HepG2 (cell line): ENCODE measurements at regions not wholly inside any gene's neighbourhood (a gene's known extent, or its start where the extent isn't known, plus 50 kb on each side); places are given as distances from the start of the nearest gene placed in this dataset.

Experiments used
- ATAC-seq: fragments of 200-7000 bp; cut with Tn5 transposase; 3 replicates; pipeline ENCODE4 v1.9.1; 2020; ENCODE audit warnings: mild to moderate bottlenecking, moderate library complexity
- BruUV-seq: library from RNA; stranded (reverse); fragments of 400-500 nt; replicated peaks from 2 replicates; lab custom pipeline; 2021; lab: Mats Ljungman, UMichigan
- CTCF ChIA-PET: fragments of 300-600 bp; formaldehyde crosslinking; extraction: SDS; loops from one replicate; lab custom pipeline; 2021; ENCODE audit warnings: low total read pairs, inconsistent platforms, low intra/inter-chr PET ratio; lab: Yijun Ruan, JAX
- POLR2A ChIA-PET: fragments of 350-600 bp; sonication (Branson Sonifier 250); formaldehyde crosslinking; loops from one replicate; lab custom pipeline; 2020; ENCODE audit warnings: antibody characterized with exemption, inconsistent platforms; lab: Yijun Ruan, JAX
- DNase-seq: peaks from one replicate; pipeline ENCODE4 v3.0.0-alpha.2; 2015; ENCODE audit warnings: low spot score
- FAIRE-seq: peaks from 3 replicates; lab custom pipeline; 2011; peaks lifted over from hg19 to GRCh38; lab: Jason Lieb, UNC
- H2AFZ ChIP-seq: one replicate; pipeline ENCODE4 v1.6.1; 2011; ENCODE audit warnings: low read length, inconsistent platforms
- H3K27ac ChIP-seq: fragments of 300-600 bp; 3 replicates; pipeline ENCODE4 v1.8.0; 2011; ENCODE audit warnings: mixed run types, mild to moderate bottlenecking, mixed read lengths, low read length, inconsistent platforms; ENCODE audit not compliant: insufficient read depth; ENCODE audit errors: extremely low read length
- H3K27me3 ChIP-seq, 2 experiments: fragments of 200-600 bp in 1 of 2; 2 replicates in 1 of 2; 3 replicates in 1 of 2; pipeline versions ENCODE4 v1.6.0 to v1.8.0; 2011; ENCODE audit warnings: low read length in 2 of 2, mild to moderate bottlenecking in 2 of 2, moderate library complexity in 2 of 2, inconsistent platforms in 1 of 2; ENCODE audit not compliant: insufficient read depth in 2 of 2, control insufficient read depth in 1 of 2
- H3K36me3 ChIP-seq, 2 experiments: fragments of 200-600 bp in 1 of 2; replicated peaks in 1 of 2; 2 replicates in 1 of 2; 3 replicates in 1 of 2; pipeline versions ENCODE4 v1.5.1 to v1.8.0; 2011; ENCODE audit warnings: low read length in 2 of 2, inconsistent platforms in 1 of 2; ENCODE audit not compliant: insufficient read depth in 2 of 2, control insufficient read depth in 1 of 2
- H3K4me1 ChIP-seq: 2 replicates; pipeline ENCODE4 v1.5.1; 2012; ENCODE audit warnings: low read length, inconsistent platforms; ENCODE audit not compliant: insufficient read depth
- H3K4me2 ChIP-seq: 2 replicates; pipeline ENCODE4 v1.6.0; 2011; ENCODE audit warnings: low read depth, low read length, inconsistent platforms
- H3K4me3 ChIP-seq, 3 experiments: fragments of 200-600 bp in 1 of 3; sonication (generic), shearing (Covaris generic) in 1 of 3; replicated peaks in 1 of 3; 2 replicates each; pipeline ENCODE4 v1.5.1; 2011 to 2016; ENCODE audit warnings: low read length in 3 of 3, inconsistent platforms in 2 of 3, low read depth in 2 of 3, mild to moderate bottlenecking in 2 of 3, control low read depth in 1 of 3, mixed read lengths in 1 of 3; ENCODE audit not compliant: insufficient read depth in 1 of 3
- H3K79me2 ChIP-seq: one replicate; pipeline ENCODE4 v1.6.1; 2011; ENCODE audit warnings: low read length, inconsistent platforms; ENCODE audit not compliant: insufficient read depth
- H3K9ac ChIP-seq: 2 replicates; pipeline ENCODE4 v1.6.0; 2011; ENCODE audit warnings: mild to moderate bottlenecking, low read depth, low read length, inconsistent platforms; ENCODE audit not compliant: insufficient read depth
- H3K9me3 ChIP-seq: 2 replicates; pipeline ENCODE4 v1.5.1; 2012; ENCODE audit warnings: mild to moderate bottlenecking, low read length
- H4K20me1 ChIP-seq: 2 replicates; pipeline ENCODE4 v1.6.0; 2011; ENCODE audit warnings: inconsistent platforms, mild to moderate bottlenecking, low read length, moderate library complexity; ENCODE audit not compliant: insufficient read depth
- CEBPG ChIP-seq: IDR thresholded peaks from 2 replicates; pipeline ENCODE4 v1.6.1; 2016
- EP300 ChIP-seq, 3 experiments: sonication (generic) in 1 of 3; formaldehyde crosslinking in 1 of 3; IDR thresholded peaks; 2 replicates each; pipeline versions ENCODE4 v1.5.1 to v1.6.1; 2011 to 2020; ENCODE audit warnings: low read depth in 2 of 3, low read length in 2 of 3, borderline replicate concordance in 1 of 3, improper control_type of control experiment in 1 of 3, mild to moderate bottlenecking in 1 of 3, missing genetic modification reagents in 1 of 3, moderate library complexity in 1 of 3
- FOXO1 ChIP-seq: sonication (generic); formaldehyde crosslinking; IDR thresholded peaks from 2 replicates; pipeline ENCODE4 v1.4.0; 2020; ENCODE audit warnings: missing genetic modification reagents
- HES4 ChIP-seq: sonication (generic); formaldehyde crosslinking; IDR thresholded peaks from 2 replicates; pipeline ENCODE4 v1.9.0; 2021; ENCODE audit warnings: mild to moderate bottlenecking, missing genetic modification reagents, borderline replicate concordance
- HNRNPUL1 ChIP-seq: fragments of 200-400 bp; formaldehyde crosslinking; IDR thresholded peaks from 2 replicates; pipeline ENCODE4 v1.6.1; 2017; ENCODE audit warnings: low read depth, mild to moderate bottlenecking, low read length, moderate library complexity
- MAFG ChIP-seq: sonication (generic); formaldehyde crosslinking; IDR thresholded peaks from 2 replicates; pipeline ENCODE4 v1.5.1; 2020; ENCODE audit warnings: mild to moderate bottlenecking, missing genetic modification reagents
- MED8 ChIP-seq: sonication (generic); formaldehyde crosslinking; IDR thresholded peaks from 2 replicates; pipeline ENCODE4 v1.8.1; 2023; ENCODE audit warnings: mild to moderate bottlenecking, missing genetic modification reagents; ENCODE audit not compliant: insufficient replicate concordance
- MYPOP ChIP-seq: sonication (generic); formaldehyde crosslinking; IDR thresholded peaks from 2 replicates; pipeline ENCODE4 v1.8.1; 2023; ENCODE audit warnings: mild to moderate bottlenecking, moderate library complexity, missing genetic modification reagents
- NFKBIZ ChIP-seq: IDR thresholded peaks from 2 replicates; pipeline ENCODE4 v1.6.1; 2018; ENCODE audit warnings: missing genetic modification reagents, missing compliant biosample characterization
- SOX6 ChIP-seq, 2 experiments: fragments of 450-650 bp in 1 of 2; sonication (generic) in 1 of 2; formaldehyde crosslinking in 1 of 2; IDR thresholded peaks; 2 replicates each; pipeline versions ENCODE4 v1.4.0 to v1.6.1; 2017 to 2020; ENCODE audit warnings: antibody characterized with exemption in 1 of 2, mild to moderate bottlenecking in 1 of 2, missing genetic modification reagents in 1 of 2
- TARDBP ChIP-seq: sonication (generic); formaldehyde crosslinking; IDR thresholded peaks from 2 replicates; pipeline ENCODE4 v1.8.0; 2022; ENCODE audit warnings: mild to moderate bottlenecking, missing genetic modification reagents
- TEAD3 ChIP-seq: optimal IDR thresholded peaks from 2 replicates; pipeline ENCODE3; 2016; ENCODE audit warnings: borderline replicate concordance
- WGBS: methylation state at CpG from one replicate; pipeline ENCODE4 v1.1.6; 2017; ENCODE audit warnings: low lambda C conversion rate; 5-methylcytosine and 5-hydroxymethylcytosine counted together
- in situ Hi-C: cut with HindIII; loops from 2 replicates; pipeline ENCODE4 v1.10.0; 2017; ENCODE audit warnings: low pct_unique_long_range_greater_than_20kb; ENCODE audit not compliant: extremely low pct_ligation_motif_present
- intact Hi-C: fragments of 100-400 bp; cut with micrococcal nuclease; formaldehyde crosslinking; loops from one replicate; pipeline ENCODE4 v1.10.0; 2022; ENCODE audit not compliant: unreplicated experiment
- TF ChIP-seq, protein P1 (sequence below): sonication (generic); formaldehyde crosslinking; IDR thresholded peaks from 2 replicates; pipeline ENCODE4 v1.5.1; 2020; ENCODE audit warnings: mild to moderate bottlenecking, missing genetic modification reagents, moderate library complexity

GRCh38 chr13:33366469-33367062, 81.0 kb upstream of the STARD13 start (continued):
- no peak for TF ChIP-seq MYPOP (CRISPR knock-in tag)
- TF ChIP-seq TEAD3 = peak; percentile 28
- no peak for TF ChIP-seq NFKBIZ (CRISPR knock-in tag)
- TF ChIP-seq SOX6 (IDR thresholded peaks at IDR 0.05) = no peak
- peak; percentile 23; the same call in 1 of the 2 replicates for TF ChIP-seq SOX6 (CRISPR knock-in tag; IDR thresholded peaks at IDR 0.05)
- TF ChIP-seq HNRNPUL1 = no peak
- TF ChIP-seq TARDBP (CRISPR knock-in tag) = no peak
- TF ChIP-seq EP300 (IDR thresholded peaks at IDR 0.05; ENCODE audit: low read depth in 2 of 2, low read length in 2 of 2) = peak in 1 of 2 experiments; percentile 26; a peak in 1 of 4 replicates
- TF ChIP-seq EP300 (CRISPR knock-in tag; IDR thresholded peaks at IDR 0.05; ENCODE audit: borderline replicate concordance) = no peak
- no peak for TF ChIP-seq MED8 (CRISPR knock-in tag)

DNA sequence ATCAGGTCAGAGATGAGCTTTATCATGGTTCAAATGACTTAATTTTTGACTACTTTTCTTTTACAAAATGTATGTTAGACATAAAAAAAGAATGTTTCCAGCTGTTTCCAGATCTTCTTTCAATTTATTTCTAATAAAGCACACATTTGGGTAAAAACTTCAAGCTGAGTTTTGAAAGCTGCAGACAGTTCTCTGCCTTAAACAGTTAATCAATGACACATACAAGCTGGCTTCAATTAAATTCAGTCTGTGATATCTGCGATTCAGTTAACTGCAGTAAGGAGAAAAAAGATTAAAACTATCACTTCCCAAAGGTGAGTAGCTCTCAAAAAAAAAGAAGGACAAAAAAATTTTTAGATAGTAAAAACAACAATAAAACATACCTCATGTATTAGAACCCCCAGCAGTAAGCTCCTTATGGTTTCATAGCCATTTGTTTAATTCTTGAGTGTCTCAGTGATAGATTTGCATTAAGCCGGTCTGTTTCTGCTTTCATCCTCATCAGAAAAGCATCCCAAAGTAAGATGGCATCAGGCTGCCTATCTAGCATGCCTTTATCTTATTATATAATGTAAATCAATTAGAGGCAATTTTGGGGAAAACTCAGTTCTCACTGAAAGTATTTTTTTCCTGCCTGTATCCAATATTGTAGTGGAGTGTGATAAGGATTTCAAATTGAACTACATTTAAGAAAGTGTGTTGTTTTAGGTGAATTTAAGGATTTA, 81.8 kb upstream of the STARD13 start:
- Histone ChIP-seq H3K9ac (no peak overlapping the region), H3K4me2 (no peak overlapping the region), H4K20me1 (no peaks in the 10 kb centered on the region), H3K36me3 (no peaks in the 10 kb centered on the region), H3K79me2 (no peaks in the 10 kb centered on the region), H3K4me3 (no peak overlapping the region), H3K27me3 (no peaks in the 10 kb centered on the region), H2AFZ (no peak overlapping the region), H3K4me1 (peaks cover 15% of the 10 kb centered on the region), H3K9me3 (no peaks in the 10 kb centered on the region), H3K27ac (peak overlapping the region; percentile 31)
- no peak for FAIRE-seq
- ChIA-PET CTCF (no interaction called here), POLR2A (interaction anchor here (0.9 kb wide), 1 partner anchor 138 kb away, joined by 3 read pairs; no protein-coding TSS in a partner anchor)
- 100% methylated on average over 2 of the region's 2 CpGs for WGBS
- no TSS peak for BruUV-seq
- DNase-seq = no peak
- in situ Hi-C loops = no loop called here
- intact Hi-C loops = no loop called here
- no peak for ATAC-seq
- no peak for TF ChIP-seq HES4 (CRISPR knock-in tag)
- no peak for TF ChIP-seq MAFG (CRISPR knock-in tag)
- TF ChIP-seq FOXO1 (CRISPR knock-in tag) = no peak
- TF ChIP-seq, protein P1, sequence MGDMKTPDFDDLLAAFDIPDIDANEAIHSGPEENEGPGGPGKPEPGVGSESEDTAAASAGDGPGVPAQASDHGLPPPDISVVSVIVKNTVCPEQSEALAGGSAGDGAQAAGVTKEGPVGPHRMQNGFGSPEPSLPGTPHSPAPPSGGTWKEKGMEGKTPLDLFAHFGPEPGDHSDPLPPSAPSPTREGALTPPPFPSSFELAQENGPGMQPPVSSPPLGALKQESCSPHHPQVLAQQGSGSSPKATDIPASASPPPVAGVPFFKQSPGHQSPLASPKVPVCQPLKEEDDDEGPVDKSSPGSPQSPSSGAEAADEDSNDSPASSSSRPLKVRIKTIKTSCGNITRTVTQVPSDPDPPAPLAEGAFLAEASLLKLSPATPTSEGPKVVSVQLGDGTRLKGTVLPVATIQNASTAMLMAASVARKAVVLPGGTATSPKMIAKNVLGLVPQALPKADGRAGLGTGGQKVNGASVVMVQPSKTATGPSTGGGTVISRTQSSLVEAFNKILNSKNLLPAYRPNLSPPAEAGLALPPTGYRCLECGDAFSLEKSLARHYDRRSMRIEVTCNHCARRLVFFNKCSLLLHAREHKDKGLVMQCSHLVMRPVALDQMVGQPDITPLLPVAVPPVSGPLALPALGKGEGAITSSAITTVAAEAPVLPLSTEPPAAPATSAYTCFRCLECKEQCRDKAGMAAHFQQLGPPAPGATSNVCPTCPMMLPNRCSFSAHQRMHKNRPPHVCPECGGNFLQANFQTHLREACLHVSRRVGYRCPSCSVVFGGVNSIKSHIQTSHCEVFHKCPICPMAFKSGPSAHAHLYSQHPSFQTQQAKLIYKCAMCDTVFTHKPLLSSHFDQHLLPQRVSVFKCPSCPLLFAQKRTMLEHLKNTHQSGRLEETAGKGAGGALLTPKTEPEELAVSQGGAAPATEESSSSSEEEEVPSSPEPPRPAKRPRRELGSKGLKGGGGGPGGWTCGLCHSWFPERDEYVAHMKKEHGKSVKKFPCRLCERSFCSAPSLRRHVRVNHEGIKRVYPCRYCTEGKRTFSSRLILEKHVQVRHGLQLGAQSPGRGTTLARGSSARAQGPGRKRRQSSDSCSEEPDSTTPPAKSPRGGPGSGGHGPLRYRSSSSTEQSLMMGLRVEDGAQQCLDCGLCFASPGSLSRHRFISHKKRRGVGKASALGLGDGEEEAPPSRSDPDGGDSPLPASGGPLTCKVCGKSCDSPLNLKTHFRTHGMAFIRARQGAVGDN (CRISPR knock-in tag) = no peak
- TF ChIP-seq CEBPG (CRISPR knock-in tag) = no peak
